HepG2 (cell line): ENCODE measurements at regions not wholly inside any gene's neighbourhood (a gene's known extent, or its start where the extent isn't known, plus 50 kb on each side); places are given as distances from the start of the nearest gene placed in this dataset.

Experiments used
- FOXM1 ChIP-seq: sonication (generic); formaldehyde crosslinking; IDR thresholded peaks from 2 replicates; pipeline ENCODE4 v1.5.0; 2020; ENCODE audit warnings: missing genetic modification reagents
- GPN1 ChIP-seq: sonication (generic); formaldehyde crosslinking; IDR thresholded peaks from 2 replicates; pipeline ENCODE4 v1.5.1; 2020; ENCODE audit warnings: missing genetic modification reagents, borderline replicate concordance
- JARID2 ChIP-seq: sonication (generic); formaldehyde crosslinking; IDR thresholded peaks from 2 replicates; pipeline ENCODE4 v1.8.1; 2023; ENCODE audit warnings: missing genetic modification reagents, inconsistent platforms; ENCODE audit not compliant: insufficient replicate concordance
- KLF12 ChIP-seq: sonication (generic); formaldehyde crosslinking; IDR thresholded peaks from 2 replicates; pipeline ENCODE4 v1.4.0; 2020; ENCODE audit warnings: missing genetic modification reagents, borderline replicate concordance
- KLF13 ChIP-seq: sonication (generic); formaldehyde crosslinking; IDR thresholded peaks from 2 replicates; pipeline ENCODE4 v1.4.0; 2020; ENCODE audit warnings: mild to moderate bottlenecking, missing genetic modification reagents
- MAFF ChIP-seq: IDR thresholded peaks from 2 replicates; pipeline ENCODE4 v1.6.1; 2011; ENCODE audit warnings: low read depth, low read length, improper control_type of control experiment
- PAF1 ChIP-seq: IDR thresholded peaks from 2 replicates; pipeline ENCODE4 v1.6.1; 2016; ENCODE audit warnings: missing genetic modification reagents, missing compliant biosample characterization
- PTBP1 ChIP-seq: fragments of 200-400 bp; formaldehyde crosslinking; IDR thresholded peaks from 2 replicates; pipeline ENCODE4 v1.6.1; 2018; ENCODE audit warnings: low read length, low read depth; ENCODE audit not compliant: poor library complexity, severe bottlenecking
- RBM39 ChIP-seq: fragments of 200-400 bp; formaldehyde crosslinking; IDR thresholded peaks from one replicate; pipeline ENCODE4 v1.6.1; 2018; ENCODE audit warnings: antibody characterized with exemption, mild to moderate bottlenecking, low read depth, low read length; ENCODE audit not compliant: poor library complexity, severe bottlenecking
- SAFB2 ChIP-seq: sonication (generic); formaldehyde crosslinking; IDR thresholded peaks from 2 replicates; pipeline ENCODE4 v1.5.1; 2020; ENCODE audit warnings: missing genetic modification reagents, low read depth, mild to moderate bottlenecking, borderline replicate concordance
- SRY ChIP-seq: sonication (generic); formaldehyde crosslinking; IDR thresholded peaks from 2 replicates; pipeline ENCODE4 v1.8.0; 2022; ENCODE audit warnings: mild to moderate bottlenecking, missing genetic modification reagents
- TBX3 ChIP-seq: fragments of 450-650 bp; IDR thresholded peaks from 2 replicates; pipeline ENCODE4 v1.6.1; 2017; ENCODE audit warnings: antibody characterized with exemption, mild to moderate bottlenecking, inconsistent platforms, borderline replicate concordance
- ZBTB21 ChIP-seq: sonication (generic); formaldehyde crosslinking; IDR thresholded peaks from 2 replicates; pipeline ENCODE4 v1.4.0; 2020; ENCODE audit warnings: missing genetic modification reagents
- ZNF326 ChIP-seq: sonication (generic); formaldehyde crosslinking; IDR thresholded peaks from 2 replicates; pipeline ENCODE4 v1.4.0; 2020; ENCODE audit warnings: missing genetic modification reagents, borderline replicate concordance
- ZNF335 ChIP-seq: sonication (generic); formaldehyde crosslinking; IDR thresholded peaks from 2 replicates; pipeline ENCODE4 v1.4.0; 2020; ENCODE audit warnings: missing genetic modification reagents
- ZNF709 ChIP-seq: sonication (generic); formaldehyde crosslinking; IDR thresholded peaks from 2 replicates; pipeline ENCODE4 v1.5.0; 2020; ENCODE audit warnings: mild to moderate bottlenecking, missing genetic modification reagents
- ZNF775 ChIP-seq: sonication (generic); formaldehyde crosslinking; IDR thresholded peaks from 2 replicates; pipeline ENCODE4 v1.4.0; 2020; ENCODE audit warnings: missing genetic modification reagents, mild to moderate bottlenecking, moderate library complexity, borderline replicate concordance
- TF ChIP-seq, protein P1 (sequence below): sonication (generic); formaldehyde crosslinking; IDR thresholded peaks from 2 replicates; pipeline ENCODE4 v1.5.0; 2020; ENCODE audit warnings: mild to moderate bottlenecking, missing genetic modification reagents
- TF ChIP-seq, protein P2 (sequence below): sonication (generic); formaldehyde crosslinking; IDR thresholded peaks from 2 replicates; pipeline ENCODE4 v1.4.0; 2020; ENCODE audit warnings: mild to moderate bottlenecking, missing genetic modification reagents
- TF ChIP-seq, protein P3 (sequence below): sonication (generic); formaldehyde crosslinking; IDR thresholded peaks from 2 replicates; pipeline ENCODE4 v1.4.0; 2020; ENCODE audit warnings: mild to moderate bottlenecking, missing genetic modification reagents

DNA sequence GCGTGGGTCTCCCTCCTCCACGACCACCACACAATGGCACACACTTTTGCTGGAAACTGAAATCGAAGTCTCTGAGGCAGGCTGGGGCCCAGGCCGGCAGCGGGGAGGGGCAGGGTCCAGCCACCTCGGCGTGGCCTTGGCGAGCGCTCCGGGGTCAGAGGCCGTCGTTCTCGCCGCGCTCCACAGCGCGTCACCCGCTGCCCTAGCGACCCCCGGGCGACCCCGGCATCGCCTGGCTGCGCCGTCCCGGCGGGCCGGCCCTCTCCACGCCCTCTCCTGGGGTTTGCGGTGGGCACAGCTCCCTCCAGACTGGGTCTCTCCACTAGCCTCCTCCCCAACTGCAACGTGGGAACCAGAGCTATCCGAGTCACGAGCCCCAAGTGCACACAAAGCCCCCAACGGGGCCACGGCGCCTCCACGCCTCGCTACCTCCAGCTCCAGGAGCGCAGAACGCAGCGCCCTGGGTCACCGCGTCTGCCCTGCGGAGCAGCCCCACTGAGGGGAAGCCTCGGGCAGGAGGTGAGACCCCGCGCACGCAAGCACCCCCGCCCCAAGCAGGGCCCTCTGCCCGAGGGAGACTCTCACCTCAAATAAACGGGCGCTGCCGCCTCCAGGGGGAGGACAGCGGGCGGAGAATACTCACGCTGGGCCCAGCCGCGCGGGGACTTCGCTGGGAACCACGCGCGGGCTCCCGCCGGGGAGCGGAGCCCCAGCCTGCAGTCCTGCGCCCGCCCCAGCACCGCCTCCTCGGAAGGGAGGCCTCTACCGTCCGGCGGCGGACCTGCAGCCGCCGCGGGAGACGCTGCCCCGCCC is 134.0 kb upstream of the BARHL2 start (continued):
- TF ChIP-seq ZNF335 (no peak), SAFB2 (CRISPR knock-in tag) (no peak), GPN1 (no peak), PTBP1 (no peak), JARID2 (CRISPR knock-in tag) (no peak), RBM39 (no peak), ZBTB21 (CRISPR knock-in tag) (no peak), FOXM1 (no peak), ZNF775 (CRISPR knock-in tag) (no peak), SRY (CRISPR knock-in tag) (no peak; the same call in 1 of the 2 replicates), PAF1 (CRISPR knock-in tag) (no peak), TBX3 (no peak), ZNF326 (CRISPR knock-in tag) (no peak), KLF13 (CRISPR knock-in tag) (0 out of 2 replicates have a peak, but pooled peaks have one; percentile 46), KLF12 (CRISPR knock-in tag) (peak; percentile 24; the same call in 1 of the 2 replicates), ZNF709 (CRISPR knock-in tag) (no peak), MAFF (no peak)
- TF ChIP-seq, protein P1, sequence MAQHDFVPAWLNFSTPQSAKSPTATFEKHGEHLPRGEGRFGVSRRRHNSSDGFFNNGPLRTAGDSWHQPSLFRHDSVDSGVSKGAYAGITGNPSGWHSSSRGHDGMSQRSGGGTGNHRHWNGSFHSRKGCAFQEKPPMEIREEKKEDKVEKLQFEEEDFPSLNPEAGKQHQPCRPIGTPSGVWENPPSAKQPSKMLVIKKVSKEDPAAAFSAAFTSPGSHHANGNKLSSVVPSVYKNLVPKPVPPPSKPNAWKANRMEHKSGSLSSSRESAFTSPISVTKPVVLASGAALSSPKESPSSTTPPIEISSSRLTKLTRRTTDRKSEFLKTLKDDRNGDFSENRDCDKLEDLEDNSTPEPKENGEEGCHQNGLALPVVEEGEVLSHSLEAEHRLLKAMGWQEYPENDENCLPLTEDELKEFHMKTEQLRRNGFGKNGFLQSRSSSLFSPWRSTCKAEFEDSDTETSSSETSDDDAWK (CRISPR knock-in tag): no peak
- TF ChIP-seq, protein P2, sequence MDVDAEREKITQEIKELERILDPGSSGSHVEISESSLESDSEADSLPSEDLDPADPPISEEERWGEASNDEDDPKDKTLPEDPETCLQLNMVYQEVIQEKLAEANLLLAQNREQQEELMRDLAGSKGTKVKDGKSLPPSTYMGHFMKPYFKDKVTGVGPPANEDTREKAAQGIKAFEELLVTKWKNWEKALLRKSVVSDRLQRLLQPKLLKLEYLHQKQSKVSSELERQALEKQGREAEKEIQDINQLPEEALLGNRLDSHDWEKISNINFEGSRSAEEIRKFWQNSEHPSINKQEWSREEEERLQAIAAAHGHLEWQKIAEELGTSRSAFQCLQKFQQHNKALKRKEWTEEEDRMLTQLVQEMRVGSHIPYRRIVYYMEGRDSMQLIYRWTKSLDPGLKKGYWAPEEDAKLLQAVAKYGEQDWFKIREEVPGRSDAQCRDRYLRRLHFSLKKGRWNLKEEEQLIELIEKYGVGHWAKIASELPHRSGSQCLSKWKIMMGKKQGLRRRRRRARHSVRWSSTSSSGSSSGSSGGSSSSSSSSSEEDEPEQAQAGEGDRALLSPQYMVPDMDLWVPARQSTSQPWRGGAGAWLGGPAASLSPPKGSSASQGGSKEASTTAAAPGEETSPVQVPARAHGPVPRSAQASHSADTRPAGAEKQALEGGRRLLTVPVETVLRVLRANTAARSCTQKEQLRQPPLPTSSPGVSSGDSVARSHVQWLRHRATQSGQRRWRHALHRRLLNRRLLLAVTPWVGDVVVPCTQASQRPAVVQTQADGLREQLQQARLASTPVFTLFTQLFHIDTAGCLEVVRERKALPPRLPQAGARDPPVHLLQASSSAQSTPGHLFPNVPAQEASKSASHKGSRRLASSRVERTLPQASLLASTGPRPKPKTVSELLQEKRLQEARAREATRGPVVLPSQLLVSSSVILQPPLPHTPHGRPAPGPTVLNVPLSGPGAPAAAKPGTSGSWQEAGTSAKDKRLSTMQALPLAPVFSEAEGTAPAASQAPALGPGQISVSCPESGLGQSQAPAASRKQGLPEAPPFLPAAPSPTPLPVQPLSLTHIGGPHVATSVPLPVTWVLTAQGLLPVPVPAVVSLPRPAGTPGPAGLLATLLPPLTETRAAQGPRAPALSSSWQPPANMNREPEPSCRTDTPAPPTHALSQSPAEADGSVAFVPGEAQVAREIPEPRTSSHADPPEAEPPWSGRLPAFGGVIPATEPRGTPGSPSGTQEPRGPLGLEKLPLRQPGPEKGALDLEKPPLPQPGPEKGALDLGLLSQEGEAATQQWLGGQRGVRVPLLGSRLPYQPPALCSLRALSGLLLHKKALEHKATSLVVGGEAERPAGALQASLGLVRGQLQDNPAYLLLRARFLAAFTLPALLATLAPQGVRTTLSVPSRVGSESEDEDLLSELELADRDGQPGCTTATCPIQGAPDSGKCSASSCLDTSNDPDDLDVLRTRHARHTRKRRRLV (CRISPR knock-in tag): no peak
- TF ChIP-seq, protein P3, sequence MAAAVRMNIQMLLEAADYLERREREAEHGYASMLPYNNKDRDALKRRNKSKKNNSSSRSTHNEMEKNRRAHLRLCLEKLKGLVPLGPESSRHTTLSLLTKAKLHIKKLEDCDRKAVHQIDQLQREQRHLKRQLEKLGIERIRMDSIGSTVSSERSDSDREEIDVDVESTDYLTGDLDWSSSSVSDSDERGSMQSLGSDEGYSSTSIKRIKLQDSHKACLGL: peak; percentile 79
